Muscle of back (tissue), 3 donors: ENCODE measurements at regions not wholly inside any gene's neighbourhood (a gene's known extent, or its start where the extent isn't known, plus 50 kb on each side); places are given as distances from the start of the nearest gene placed in this dataset.
A peak's percentile ranks its signal among the peaks of the same experiment; 100 is the strongest.

ENCODE experiments used
- DNase-seq, 3 donors: peaks; one replicate each; pipeline versions ENCODE4 v3.0.0 to v3.0.0-alpha.2; 2013

DNA sequence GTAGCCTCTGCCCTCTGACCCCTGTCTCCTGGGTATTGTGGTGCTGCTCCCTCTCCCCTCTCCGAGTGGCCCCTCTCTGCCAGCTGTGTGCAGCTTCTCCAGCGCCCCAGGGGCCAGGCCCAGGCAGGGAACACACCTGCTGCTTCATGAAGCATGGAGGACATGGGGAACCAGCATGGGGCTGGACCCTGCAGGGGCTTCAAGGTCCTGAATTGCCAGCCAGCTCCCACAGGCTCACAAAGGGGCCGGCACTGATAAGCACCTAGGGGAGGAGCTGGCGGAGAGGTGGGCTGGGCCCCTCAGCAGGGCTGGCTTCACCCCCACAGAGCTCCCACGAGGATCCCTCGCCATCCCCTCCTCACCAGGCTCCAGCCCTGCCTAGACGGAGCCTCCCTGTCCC is 77.4 kb upstream of the GPC1 start:
- no peak for DNase-seq

DNA sequence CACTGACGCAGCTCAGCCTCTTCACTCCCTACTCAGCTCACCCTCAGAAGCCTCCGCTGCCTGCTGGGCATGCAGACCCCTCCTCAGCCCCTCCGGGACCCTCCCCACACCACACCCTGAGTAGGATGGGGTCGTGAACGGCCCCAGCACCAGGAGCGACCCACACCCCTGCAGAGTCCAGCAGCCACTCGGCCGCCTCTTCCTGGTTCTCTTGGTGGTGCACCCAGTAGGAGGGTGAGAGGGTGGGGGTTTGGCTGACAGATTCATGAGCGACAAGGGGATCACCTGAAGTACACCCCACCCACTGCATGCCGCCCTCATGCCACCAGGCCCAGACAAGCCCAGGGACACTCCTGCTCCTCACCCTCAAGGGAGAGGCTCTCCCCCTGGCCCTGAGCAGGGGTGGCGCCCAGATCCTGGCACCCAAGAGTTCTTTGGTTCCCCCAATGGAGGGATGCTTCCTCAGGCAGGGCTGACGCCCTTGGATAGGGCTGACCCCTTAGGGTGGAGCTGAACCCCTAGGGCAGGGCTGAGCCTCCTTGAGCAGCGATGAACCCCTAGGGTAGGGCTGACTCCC is 76.6 kb upstream of the GPC1 start:
- no peak for DNase-seq

DNA sequence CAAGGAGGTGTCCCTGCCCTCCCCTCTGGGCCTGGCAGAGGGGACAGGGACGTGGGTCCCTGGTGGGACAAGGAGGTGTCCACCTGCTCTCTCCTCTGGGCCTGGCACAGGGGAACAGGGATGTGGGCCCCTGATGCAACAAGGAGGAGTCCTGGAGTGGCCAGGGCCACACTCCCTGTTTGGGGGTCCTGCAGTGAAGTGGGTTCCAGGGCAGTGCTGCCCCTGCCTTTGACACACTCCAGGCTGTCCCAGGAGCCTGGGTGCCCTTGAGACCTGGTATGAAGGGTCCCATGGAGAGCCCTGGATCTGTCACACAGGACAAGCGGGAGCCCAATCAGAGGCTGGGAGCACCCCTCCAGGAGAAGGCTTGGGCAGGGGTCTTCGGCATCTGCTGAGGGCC is 75.8 kb upstream of the GPC1 start:
- no peak for DNase-seq

- no peak for DNase-seq
Observed at GRCh38 chr2:240360645-240361475, 74.6 kb upstream of the GPC1 start.

- DNase-seq: no peak
Observed at GRCh38 chr2:240362216-240362755, 73.2 kb upstream of the GPC1 start.

DNA sequence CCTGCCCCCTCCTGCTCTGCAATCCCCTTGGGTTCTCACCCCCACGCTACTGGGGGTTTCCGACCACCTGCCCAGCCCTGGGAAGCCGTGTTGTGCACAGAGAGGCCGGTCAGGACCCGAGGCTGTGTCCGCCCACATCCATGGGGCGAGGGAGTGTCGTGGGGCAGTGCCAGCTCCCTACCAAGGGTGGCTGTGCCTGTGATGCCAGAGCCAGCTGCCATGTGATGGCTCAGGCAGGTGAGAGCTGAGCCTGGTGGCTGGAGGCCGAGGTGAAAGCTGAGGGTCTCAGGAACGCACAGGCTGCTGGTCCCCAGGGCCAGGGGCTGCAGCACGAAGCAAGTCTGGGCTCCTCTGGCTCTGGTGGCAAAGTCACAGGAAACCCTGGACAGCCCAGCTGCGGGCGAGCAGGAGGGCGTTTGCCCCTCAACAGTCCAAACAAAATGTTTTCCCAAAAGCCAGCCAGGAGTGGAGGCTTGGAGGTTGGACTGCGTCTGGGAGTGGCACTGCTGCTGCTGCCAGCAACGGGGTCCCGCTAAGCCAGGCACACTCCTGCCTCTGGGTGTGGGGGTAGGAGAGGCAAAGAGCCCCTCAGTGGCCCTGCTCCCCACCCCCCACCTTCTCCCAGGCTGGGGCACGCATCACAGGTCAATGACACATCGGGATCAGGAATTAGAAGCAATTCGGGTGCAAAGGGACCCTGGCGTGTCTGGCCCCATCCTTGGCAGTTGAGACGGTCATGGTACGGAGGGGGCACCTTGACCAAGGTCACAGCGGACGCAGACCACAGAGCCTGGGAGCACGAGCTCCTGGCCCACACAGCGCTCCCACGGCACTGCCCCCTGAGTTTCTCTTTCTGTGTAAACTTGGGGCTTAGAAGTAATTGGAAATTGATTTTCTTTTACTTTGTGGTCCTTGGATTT is 72.4 kb upstream of the GPC1 start:
- DNase-seq: no peak

GRCh38 chr2:240363746-240364581 is 71.5 kb upstream of the GPC1 start:
- DNase-seq: peak in 1 of 3 donors; percentile 55

GRCh38 chr2:240364582-240364960 is 70.9 kb upstream of the GPC1 start:
- no peak for DNase-seq

GRCh38 chr2:240364961-240365775 is 70.3 kb upstream of the GPC1 start:
- no peak for DNase-seq

GRCh38 chr2:240365971-240366471 is 69.4 kb upstream of the GPC1 start:
- no peak for DNase-seq

DNA sequence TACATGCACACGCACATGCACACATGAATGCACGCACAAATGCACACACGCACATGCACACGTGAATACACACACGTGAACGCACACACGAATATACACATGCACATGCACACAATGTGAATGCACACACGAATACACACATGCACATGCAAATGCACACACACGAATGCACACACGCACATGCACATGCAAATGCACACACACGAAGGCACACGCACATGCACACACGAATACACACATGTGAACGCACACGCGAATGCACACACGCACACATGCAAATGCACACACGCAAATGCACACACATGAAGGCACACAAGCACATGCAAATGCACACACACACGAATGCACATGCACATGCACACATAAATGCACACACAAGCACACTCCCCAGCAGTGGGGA is 68.6 kb upstream of the GPC1 start:
- no peak for DNase-seq

DNA sequence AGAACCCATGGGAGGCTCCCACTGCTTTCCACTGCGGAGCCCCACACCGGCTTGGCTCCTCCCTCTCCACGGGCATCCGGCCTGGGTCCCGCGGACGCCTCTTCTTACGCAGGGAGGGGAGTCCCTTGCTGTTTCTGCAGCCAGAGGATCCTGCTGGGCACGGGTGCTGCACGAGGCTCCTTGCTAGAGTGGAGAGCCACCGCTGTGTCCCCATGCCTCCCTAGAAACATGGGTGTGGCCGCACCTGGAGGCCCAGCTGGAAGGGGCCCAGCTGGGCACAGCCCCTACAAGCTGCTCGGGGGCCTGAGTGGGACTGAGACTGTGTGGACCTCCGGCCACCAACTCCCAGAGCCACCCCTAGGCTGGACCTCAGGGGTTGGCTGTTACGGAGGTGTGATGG is 67.7 kb upstream of the GPC1 start:
- DNase-seq: no peak

DNA sequence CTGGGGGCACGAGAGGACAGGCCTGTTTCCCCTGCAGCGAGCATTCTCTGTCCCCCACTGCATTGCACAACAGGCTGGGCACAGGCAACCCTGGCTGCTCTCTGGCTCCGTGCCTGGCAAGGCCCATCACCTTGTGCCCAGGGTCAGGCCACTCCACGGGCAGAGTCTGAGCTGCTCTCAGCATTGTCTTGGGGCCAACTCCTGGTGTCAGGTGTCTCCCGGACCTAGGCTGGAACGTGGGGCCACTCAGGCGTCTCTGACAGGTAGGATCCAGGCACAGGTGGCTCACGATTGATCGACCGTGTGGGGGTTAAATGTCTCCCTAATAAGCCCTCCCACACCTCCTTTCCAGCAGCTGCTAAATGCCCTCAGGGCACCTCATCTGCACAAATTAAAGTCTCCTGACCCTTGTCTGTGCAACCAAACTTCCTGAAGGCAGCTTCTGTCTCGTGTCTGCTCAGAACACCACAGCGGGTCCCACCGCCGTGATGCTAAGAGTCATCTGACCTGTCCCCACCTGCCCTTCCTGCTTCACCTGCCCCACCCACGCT is 66.6 kb upstream of the GPC1 start:
- DNase-seq: no peak

GRCh38 chr2:240369335-240369734 is 66.1 kb upstream of the GPC1 start:
- no peak for DNase-seq

DNA sequence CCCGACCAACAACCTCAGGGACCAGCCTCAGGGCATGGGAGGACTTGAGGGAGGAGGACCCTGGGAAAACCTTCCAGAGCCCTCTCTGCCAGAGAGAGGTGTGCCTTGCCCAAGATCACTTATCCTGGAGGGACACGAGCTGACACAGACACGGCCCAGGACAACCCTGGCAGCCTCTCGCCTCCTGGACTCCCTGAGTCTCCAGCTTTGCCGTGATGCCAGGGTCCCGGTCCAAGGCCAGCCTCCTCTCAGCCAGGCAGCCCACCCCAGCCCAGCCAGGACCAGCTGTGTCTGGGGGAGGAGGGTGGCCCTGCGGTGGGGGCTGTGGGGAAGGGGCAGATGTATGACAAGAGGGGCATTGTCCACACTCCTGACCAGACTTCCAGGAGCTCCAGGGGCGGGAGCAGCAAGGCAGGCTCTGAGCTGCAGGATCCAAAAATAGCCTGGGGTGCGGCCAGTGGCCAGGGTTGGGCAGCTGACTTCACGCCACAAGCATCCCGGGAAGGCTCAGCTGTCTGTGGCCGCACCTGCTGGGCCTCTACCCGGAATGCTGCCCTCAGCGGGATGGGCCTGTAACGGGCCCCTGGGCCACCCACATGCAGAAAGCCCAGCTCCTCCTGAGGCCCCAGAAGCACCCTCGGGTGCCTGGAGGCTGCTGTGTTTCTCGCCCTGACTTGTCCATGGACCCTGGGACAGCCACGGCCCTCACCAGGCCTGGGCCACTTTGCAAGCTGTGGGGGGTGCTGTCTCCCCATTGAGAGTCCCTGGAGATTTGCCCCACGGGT is 65.5 kb upstream of the GPC1 start:
- DNase-seq: peak; percentile 88 to 93 (median 89)

DNA sequence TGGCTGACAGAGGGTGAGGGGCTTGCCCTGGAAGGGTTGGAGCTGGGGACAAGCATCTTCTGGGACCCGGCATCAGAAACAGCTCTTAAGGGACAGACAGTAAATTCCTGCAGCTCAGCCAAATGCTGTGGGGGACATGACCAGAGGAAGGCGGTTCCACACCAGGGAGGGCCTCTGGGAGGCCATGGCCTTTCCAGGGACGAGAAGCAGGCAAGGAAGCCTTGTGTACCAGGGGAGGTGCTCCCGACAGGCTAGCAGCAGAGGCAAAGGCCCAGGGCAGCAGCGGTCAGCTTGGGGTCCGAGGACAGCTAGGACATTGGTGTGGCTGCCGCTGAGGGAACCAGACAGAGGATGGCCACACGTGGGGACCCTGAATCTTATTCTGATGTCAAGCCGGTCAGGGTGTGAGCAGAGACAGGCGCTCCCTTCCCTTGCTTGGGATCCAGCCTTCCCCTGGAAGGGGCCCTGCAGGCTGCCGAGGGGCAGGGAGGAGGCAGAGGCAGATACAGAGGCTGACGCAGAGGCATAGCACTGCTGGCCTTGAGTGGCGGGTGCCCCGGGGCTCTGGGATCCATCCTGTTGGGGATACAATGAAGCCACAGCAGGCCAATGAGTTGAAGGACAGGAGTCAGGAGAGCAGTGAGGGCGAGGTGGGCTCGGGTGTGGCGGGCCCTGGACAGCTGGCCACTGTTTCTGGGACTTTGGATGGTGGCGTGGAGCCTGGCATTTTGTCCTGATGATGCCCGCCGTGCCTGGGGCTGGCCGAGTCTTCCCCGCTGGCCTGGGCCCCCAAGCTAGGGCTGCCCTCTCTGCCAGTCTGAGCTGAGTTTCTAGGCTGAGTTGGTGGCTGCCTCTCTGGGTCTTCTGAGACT is 64.1 kb upstream of the GPC1 start:
- no peak for DNase-seq

- DNase-seq: no peak
Observed at GRCh38 chr2:240372101-240372500, 63.4 kb upstream of the GPC1 start.

DNA sequence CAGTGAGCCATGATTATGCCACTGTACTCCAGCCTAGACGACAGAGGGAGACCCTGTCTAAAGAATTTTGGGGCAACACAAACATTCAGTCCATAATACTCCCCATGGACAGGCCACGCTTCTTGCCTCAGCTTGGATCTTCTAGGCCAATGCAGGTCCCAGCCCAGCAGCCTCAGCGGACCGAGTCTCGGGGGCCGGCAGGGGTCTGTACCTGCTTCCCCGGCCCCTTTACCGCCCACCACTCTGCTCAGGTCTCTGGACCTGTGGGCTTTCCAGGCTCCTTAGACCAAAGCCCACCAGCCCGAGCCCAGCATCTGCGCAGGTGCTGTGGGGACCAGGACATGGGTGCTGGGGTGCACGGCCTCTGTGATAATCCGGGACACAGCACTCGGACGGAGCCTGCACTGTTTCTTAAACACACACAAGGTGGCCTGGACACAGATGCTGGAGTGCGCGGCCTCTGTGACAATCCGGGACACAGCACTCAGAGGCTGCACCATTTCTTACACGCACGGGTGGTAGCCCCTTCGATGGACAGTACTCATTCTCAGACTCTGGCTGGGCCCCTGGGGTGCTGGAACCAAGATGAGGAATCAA is 62.1 kb upstream of the GPC1 start:
- DNase-seq: no peak
